ENCODE measurements at regions not wholly inside any gene's neighbourhood (a gene's known extent, or its start where the extent isn't known, plus 50 kb on each side); places are given as distances from the start of the nearest gene placed in this dataset.

- H2AFZ ChIP-seq (ENCODE audit: low read depth, low read length), result no peak overlapping the region
- no peak overlapping the region for H3K9ac ChIP-seq (ENCODE audit: low read length)
- H3K27ac ChIP-seq (ENCODE audit: low read length), result no peak overlapping the region
- no peaks in the 10 kb centered on the region for H3K9me3 ChIP-seq (ENCODE audit: low read length)
- no peak overlapping the region for H3K4me2 ChIP-seq (ENCODE audit: low read length)
- H3K9me2 ChIP-seq (ENCODE audit: insufficient read depth, low read length), result no peaks in the 10 kb centered on the region
- no peaks in the 10 kb centered on the region for H3K27me3 ChIP-seq (ENCODE audit: insufficient read depth, low read depth, low read length)
- TF ChIP-seq TAF1 (IDR thresholded peaks at IDR 0.05; ENCODE audit: low read depth) (no peak), POLR2AphosphoS5 (IDR thresholded peaks at IDR 0.05) (no peak), SMC3 (conservative IDR thresholded peaks at IDR 0.05; ENCODE audit: poor library complexity) (no peak), CTCF (IDR thresholded peaks at IDR 0.05; ENCODE audit: poor library complexity, severe bottlenecking) (no peak)
- H3K79me2 ChIP-seq (replicated peaks; ENCODE audit: insufficient read depth, low read length), result no peaks in the 10 kb centered on the region
- H3K36me3 ChIP-seq (ENCODE audit: insufficient read depth, low read length), result no peaks in the 10 kb centered on the region
- no peaks in the 10 kb centered on the region for H3F3A ChIP-seq (ENCODE audit: insufficient read depth, low read length, poor library complexity, severe bottlenecking)
- H4K20me1 ChIP-seq (ENCODE audit: insufficient read depth), result no peaks in the 10 kb centered on the region
- H3K4me3 ChIP-seq (ENCODE audit: low read length), result no peak overlapping the region
Measured at GRCh38 chr1:58996341-58997059, 212.7 kb upstream of the JUN start.

- Histone ChIP-seq H3K9ac (ENCODE audit: low read length) (no peak overlapping the region), H2AFZ (ENCODE audit: low read depth, low read length) (no peak overlapping the region), H3K27me3 (ENCODE audit: insufficient read depth, low read depth, low read length) (no peaks in the 10 kb centered on the region), H4K20me1 (ENCODE audit: insufficient read depth) (no peaks in the 10 kb centered on the region), H3F3A (ENCODE audit: insufficient read depth, low read length, poor library complexity, severe bottlenecking) (no peaks in the 10 kb centered on the region), H3K36me3 (ENCODE audit: insufficient read depth, low read length) (no peaks in the 10 kb centered on the region), H3K9me2 (ENCODE audit: insufficient read depth, low read length) (no peaks in the 10 kb centered on the region), H3K79me2 (replicated peaks; ENCODE audit: insufficient read depth, low read length) (no peaks in the 10 kb centered on the region), H3K4me3 (ENCODE audit: low read length) (no peak overlapping the region), H3K9me3 (ENCODE audit: low read length) (no peaks in the 10 kb centered on the region), H3K4me2 (ENCODE audit: low read length) (no peak overlapping the region), H3K27ac (ENCODE audit: low read length) (no peak overlapping the region)
- TF ChIP-seq POLR2AphosphoS5 (IDR thresholded peaks at IDR 0.05), result no peak
- no peak for TF ChIP-seq EP300 (conservative IDR thresholded peaks at IDR 0.05; ENCODE audit: poor library complexity, severe bottlenecking)
- no peak for TF ChIP-seq MXI1 (conservative IDR thresholded peaks at IDR 0.05; ENCODE audit: poor library complexity, severe bottlenecking)
- TF ChIP-seq EZH2 (IDR thresholded peaks at IDR 0.05; ENCODE audit: borderline replicate concordance, insufficient read depth, low read length, poor library complexity, severe bottlenecking), result no peak
- TF ChIP-seq RAD21 (conservative IDR thresholded peaks at IDR 0.05), result no peak
- no peak for TF ChIP-seq CTCF (IDR thresholded peaks at IDR 0.05; ENCODE audit: poor library complexity, severe bottlenecking)
- no peak for TF ChIP-seq SMC3 (conservative IDR thresholded peaks at IDR 0.05; ENCODE audit: poor library complexity)
- no peak for TF ChIP-seq TAF1 (IDR thresholded peaks at IDR 0.05; ENCODE audit: low read depth)
- TF ChIP-seq REST (IDR thresholded peaks at IDR 0.05; ENCODE audit: borderline replicate concordance), result no peak
Measured at GRCh38 chr1:58997060-58997411, 213.2 kb upstream of the JUN start.
